HepG2 (cell line): ENCODE measurements at regions not wholly inside any gene's neighbourhood (a gene's known extent, or its start where the extent isn't known, plus 50 kb on each side); places are given as distances from the start of the nearest gene placed in this dataset.

Source experiments
- ATAC-seq: fragments of 200-7000 bp; cut with Tn5 transposase; 3 replicates; pipeline ENCODE4 v1.9.1; 2020; ENCODE audit warnings: mild to moderate bottlenecking, moderate library complexity
- BruUV-seq: library from RNA; stranded (reverse); fragments of 400-500 nt; replicated peaks from 2 replicates; lab custom pipeline; 2021; lab: Mats Ljungman, UMichigan
- CTCF ChIA-PET: fragments of 300-600 bp; formaldehyde crosslinking; extraction: SDS; loops from one replicate; lab custom pipeline; 2021; ENCODE audit warnings: low total read pairs, inconsistent platforms, low intra/inter-chr PET ratio; lab: Yijun Ruan, JAX
- POLR2A ChIA-PET: fragments of 350-600 bp; sonication (Branson Sonifier 250); formaldehyde crosslinking; loops from one replicate; lab custom pipeline; 2020; ENCODE audit warnings: antibody characterized with exemption, inconsistent platforms; lab: Yijun Ruan, JAX
- DNase-seq: peaks from one replicate; pipeline ENCODE4 v3.0.0-alpha.2; 2015; ENCODE audit warnings: low spot score
- FAIRE-seq: peaks from 3 replicates; lab custom pipeline; 2011; peaks lifted over from hg19 to GRCh38; lab: Jason Lieb, UNC
- H2AFZ ChIP-seq: one replicate; pipeline ENCODE4 v1.6.1; 2011; ENCODE audit warnings: low read length, inconsistent platforms
- H3K27ac ChIP-seq: fragments of 300-600 bp; 3 replicates; pipeline ENCODE4 v1.8.0; 2011; ENCODE audit warnings: mixed run types, mild to moderate bottlenecking, mixed read lengths, low read length, inconsistent platforms; ENCODE audit not compliant: insufficient read depth; ENCODE audit errors: extremely low read length
- H3K27me3 ChIP-seq, 2 experiments: fragments of 200-600 bp in 1 of 2; 2 replicates in 1 of 2; 3 replicates in 1 of 2; pipeline versions ENCODE4 v1.6.0 to v1.8.0; 2011; ENCODE audit warnings: low read length in 2 of 2, mild to moderate bottlenecking in 2 of 2, moderate library complexity in 2 of 2, inconsistent platforms in 1 of 2; ENCODE audit not compliant: insufficient read depth in 2 of 2, control insufficient read depth in 1 of 2
- H3K36me3 ChIP-seq, 2 experiments: fragments of 200-600 bp in 1 of 2; replicated peaks in 1 of 2; 2 replicates in 1 of 2; 3 replicates in 1 of 2; pipeline versions ENCODE4 v1.5.1 to v1.8.0; 2011; ENCODE audit warnings: low read length in 2 of 2, inconsistent platforms in 1 of 2; ENCODE audit not compliant: insufficient read depth in 2 of 2, control insufficient read depth in 1 of 2
- H3K4me1 ChIP-seq: 2 replicates; pipeline ENCODE4 v1.5.1; 2012; ENCODE audit warnings: low read length, inconsistent platforms; ENCODE audit not compliant: insufficient read depth
- H3K4me2 ChIP-seq: 2 replicates; pipeline ENCODE4 v1.6.0; 2011; ENCODE audit warnings: low read depth, low read length, inconsistent platforms
- H3K4me3 ChIP-seq, 3 experiments: fragments of 200-600 bp in 1 of 3; sonication (generic), shearing (Covaris generic) in 1 of 3; replicated peaks in 1 of 3; 2 replicates each; pipeline ENCODE4 v1.5.1; 2011 to 2016; ENCODE audit warnings: low read length in 3 of 3, inconsistent platforms in 2 of 3, low read depth in 2 of 3, mild to moderate bottlenecking in 2 of 3, control low read depth in 1 of 3, mixed read lengths in 1 of 3; ENCODE audit not compliant: insufficient read depth in 1 of 3
- H3K79me2 ChIP-seq: one replicate; pipeline ENCODE4 v1.6.1; 2011; ENCODE audit warnings: low read length, inconsistent platforms; ENCODE audit not compliant: insufficient read depth
- H3K9ac ChIP-seq: 2 replicates; pipeline ENCODE4 v1.6.0; 2011; ENCODE audit warnings: mild to moderate bottlenecking, low read depth, low read length, inconsistent platforms; ENCODE audit not compliant: insufficient read depth
- H3K9me3 ChIP-seq: 2 replicates; pipeline ENCODE4 v1.5.1; 2012; ENCODE audit warnings: mild to moderate bottlenecking, low read length
- H4K20me1 ChIP-seq: 2 replicates; pipeline ENCODE4 v1.6.0; 2011; ENCODE audit warnings: inconsistent platforms, mild to moderate bottlenecking, low read length, moderate library complexity; ENCODE audit not compliant: insufficient read depth
- ARHGAP35 ChIP-seq: sonication (generic); formaldehyde crosslinking; IDR thresholded peaks from 2 replicates; pipeline ENCODE4 v1.9.0; 2022; ENCODE audit warnings: mild to moderate bottlenecking, inconsistent platforms, moderate library complexity, missing genetic modification reagents, borderline replicate concordance
- ATAD3A ChIP-seq: sonication (generic); formaldehyde crosslinking; IDR thresholded peaks from 2 replicates; pipeline ENCODE4 v1.4.0; 2020; ENCODE audit warnings: missing genetic modification reagents
- CTCF ChIP-seq: sonication (generic); formaldehyde crosslinking; IDR thresholded peaks from 2 replicates; pipeline ENCODE4 v1.5.0; 2020; ENCODE audit warnings: mild to moderate bottlenecking, missing genetic modification reagents, moderate library complexity
- DPF2 ChIP-seq: sonication (generic); formaldehyde crosslinking; IDR thresholded peaks from 2 replicates; pipeline ENCODE4 v1.4.0; 2020; ENCODE audit warnings: mild to moderate bottlenecking, low read depth, missing genetic modification reagents, borderline replicate concordance
- IKZF1 ChIP-seq: fragments of 450-650 bp; IDR thresholded peaks from 2 replicates; pipeline ENCODE4 v1.7.1; 2016
- KLF11 ChIP-seq: IDR thresholded peaks from 2 replicates; pipeline ENCODE4 v1.6.1; 2016; ENCODE audit warnings: missing compliant biosample characterization
- MAFK ChIP-seq, 2 experiments: IDR thresholded peaks in 1 of 2; conservative IDR thresholded peaks in 1 of 2; 2 replicates each; pipeline ENCODE4 v1.6.1; 2011; ENCODE audit warnings: improper control_type of control experiment in 2 of 2, low read length in 2 of 2
- MEF2D ChIP-seq: sonication (generic); formaldehyde crosslinking; IDR thresholded peaks from 2 replicates; pipeline ENCODE4 v1.5.1; 2020; ENCODE audit warnings: mild to moderate bottlenecking, missing genetic modification reagents
- MIXL1 ChIP-seq: IDR thresholded peaks from 2 replicates; pipeline ENCODE4 v1.6.1; 2016
- NFE2L1 ChIP-seq: sonication (generic); formaldehyde crosslinking; IDR thresholded peaks from 2 replicates; pipeline ENCODE4 v1.4.0; 2020; ENCODE audit warnings: missing genetic modification reagents, mild to moderate bottlenecking, borderline replicate concordance
- NR0B2 ChIP-seq: sonication (generic); formaldehyde crosslinking; IDR thresholded peaks from 2 replicates; pipeline ENCODE4 v1.4.0; 2020; ENCODE audit warnings: mild to moderate bottlenecking, missing genetic modification reagents
- RFX3 ChIP-seq: IDR thresholded peaks from 2 replicates; pipeline ENCODE4 v1.6.1; 2016; ENCODE audit warnings: missing biosample characterization, missing genetic modification reagents
- SMC3 ChIP-seq: IDR thresholded peaks from 2 replicates; pipeline ENCODE4 v1.6.1; 2011; ENCODE audit warnings: low read length, improper control_type of control experiment
- TARDBP ChIP-seq: sonication (generic); formaldehyde crosslinking; IDR thresholded peaks from 2 replicates; pipeline ENCODE4 v1.8.0; 2022; ENCODE audit warnings: mild to moderate bottlenecking, missing genetic modification reagents
- WIZ ChIP-seq: sonication (generic); formaldehyde crosslinking; IDR thresholded peaks from 2 replicates; pipeline ENCODE4 v1.5.1; 2020; ENCODE audit warnings: mild to moderate bottlenecking, missing genetic modification reagents
- ZBTB21 ChIP-seq: sonication (generic); formaldehyde crosslinking; IDR thresholded peaks from 2 replicates; pipeline ENCODE4 v1.4.0; 2020; ENCODE audit warnings: missing genetic modification reagents
- ZFAT ChIP-seq: sonication (generic); formaldehyde crosslinking; conservative IDR thresholded peaks from 2 replicates; pipeline ENCODE4 v1.8.1; 2023; ENCODE audit warnings: missing genetic modification reagents, inconsistent platforms
- ZNF121 ChIP-seq: sonication (generic); formaldehyde crosslinking; IDR thresholded peaks from 2 replicates; pipeline ENCODE4 v1.5.0; 2020; ENCODE audit warnings: mild to moderate bottlenecking, missing genetic modification reagents
- ZNF431 ChIP-seq: sonication (generic); formaldehyde crosslinking; IDR thresholded peaks from 2 replicates; pipeline ENCODE4 v1.9.0; 2022; ENCODE audit warnings: missing genetic modification reagents, low read depth, mild to moderate bottlenecking, borderline replicate concordance
- ZNF569 ChIP-seq: sonication (generic); formaldehyde crosslinking; IDR thresholded peaks from 2 replicates; pipeline ENCODE4 v1.5.0; 2020; ENCODE audit warnings: mild to moderate bottlenecking, missing genetic modification reagents, moderate library complexity, borderline replicate concordance
- ZNF580 ChIP-seq: IDR thresholded peaks from 2 replicates; pipeline ENCODE4 v1.6.1; 2016; ENCODE audit warnings: low read depth, borderline replicate concordance
- ZNF704 ChIP-seq: sonication (generic); formaldehyde crosslinking; IDR thresholded peaks from 2 replicates; pipeline ENCODE4 v1.8.1; 2023; ENCODE audit warnings: mild to moderate bottlenecking, inconsistent platforms, moderate library complexity, missing genetic modification reagents, borderline replicate concordance
- ZSCAN25 ChIP-seq: sonication (generic); formaldehyde crosslinking; IDR thresholded peaks from 2 replicates; pipeline ENCODE4 v1.8.0; 2022; ENCODE audit warnings: mild to moderate bottlenecking, missing genetic modification reagents
- WGBS: methylation state at CpG from one replicate; pipeline ENCODE4 v1.1.6; 2017; ENCODE audit warnings: low lambda C conversion rate; 5-methylcytosine and 5-hydroxymethylcytosine counted together
- in situ Hi-C: cut with HindIII; loops from 2 replicates; pipeline ENCODE4 v1.10.0; 2017; ENCODE audit warnings: low pct_unique_long_range_greater_than_20kb; ENCODE audit not compliant: extremely low pct_ligation_motif_present
- intact Hi-C: fragments of 100-400 bp; cut with micrococcal nuclease; formaldehyde crosslinking; loops from one replicate; pipeline ENCODE4 v1.10.0; 2022; ENCODE audit not compliant: unreplicated experiment

GRCh38 chr15:85854345-85855097, 59.8 kb upstream of the KLHL25 start:
- Histone ChIP-seq H3K9me3 (no peaks in the 10 kb centered on the region), H3K27ac (no peak overlapping the region), H3K36me3 (no peaks in the 10 kb centered on the region), H3K79me2 (no peaks in the 10 kb centered on the region), H3K4me2 (no peak overlapping the region), H3K4me3 (no peak overlapping the region), H4K20me1 (no peaks in the 10 kb centered on the region), H3K9ac (no peak overlapping the region), H2AFZ (no peak overlapping the region), H3K27me3 (0 out of 5 replicates have a peak, but pooled peaks cover 0 to 1% of the 10 kb centered on the region in 2 experiments), H3K4me1 (no peaks in the 10 kb centered on the region)
- ChIA-PET POLR2A (no interaction called here), CTCF (no interaction called here)
- DNase-seq (peak; percentile 52), FAIRE-seq (peak; percentile 92), ATAC-seq (peak; percentile 79)
- intact Hi-C loops (loop anchor here (5.0 kb wide), 1 partner anchor 768 kb away; no protein-coding TSS in a partner anchor), in situ Hi-C loops (loop anchor here (25.0 kb wide), 2 partner anchors 758 to 1058 kb away; no protein-coding TSS in a partner anchor)
- BruUV-seq = no TSS peak
- 28% methylated on average over 11 of the region's 11 CpGs for WGBS
- no peak for TF ChIP-seq NFE2L1 (CRISPR knock-in tag)
- no peak for TF ChIP-seq WIZ
- TF ChIP-seq DPF2 (CRISPR knock-in tag) = no peak
- TF ChIP-seq ZNF431 (CRISPR knock-in tag) = no peak
- TF ChIP-seq ZNF121 (CRISPR knock-in tag) = no peak
- no peak for TF ChIP-seq MEF2D (CRISPR knock-in tag)
- no peak for TF ChIP-seq ZNF704 (CRISPR knock-in tag)
- no peak for TF ChIP-seq ARHGAP35 (CRISPR knock-in tag)
- TF ChIP-seq KLF11 (CRISPR knock-in tag) = no peak
- TF ChIP-seq ZNF569 = no peak
- TF ChIP-seq ZNF580 (CRISPR knock-in tag) = no peak
- TF ChIP-seq MIXL1 = 0 out of 2 replicates have a peak, but pooled peaks have one; percentile 29
- no peak for TF ChIP-seq NR0B2 (CRISPR knock-in tag)
- TF ChIP-seq SMC3 = peak; percentile 75
- peak; percentile 46; the same call in 1 of the 2 replicates for TF ChIP-seq RFX3 (CRISPR knock-in tag)
- TF ChIP-seq ZSCAN25 (CRISPR knock-in tag) = no peak
- TF ChIP-seq IKZF1 = no peak
- no peak for TF ChIP-seq MAFK (conservative IDR thresholded peaks at IDR 0.05 in 1 of 2, IDR thresholded peaks at IDR 0.05 in 1 of 2; ENCODE audit: low read length in 2 of 2)
- no peak for TF ChIP-seq ZFAT (CRISPR knock-in tag)
- TF ChIP-seq ZBTB21 = no peak
- TF ChIP-seq CTCF = peak; percentile 87
- TF ChIP-seq TARDBP (CRISPR knock-in tag) = no peak
- no peak for TF ChIP-seq ATAD3A (CRISPR knock-in tag)
